ENCODE measurements at regions not wholly inside any gene's neighbourhood (a gene's known extent, or its start where the extent isn't known, plus 50 kb on each side); places are given as distances from the start of the nearest gene placed in this dataset.

DNA sequence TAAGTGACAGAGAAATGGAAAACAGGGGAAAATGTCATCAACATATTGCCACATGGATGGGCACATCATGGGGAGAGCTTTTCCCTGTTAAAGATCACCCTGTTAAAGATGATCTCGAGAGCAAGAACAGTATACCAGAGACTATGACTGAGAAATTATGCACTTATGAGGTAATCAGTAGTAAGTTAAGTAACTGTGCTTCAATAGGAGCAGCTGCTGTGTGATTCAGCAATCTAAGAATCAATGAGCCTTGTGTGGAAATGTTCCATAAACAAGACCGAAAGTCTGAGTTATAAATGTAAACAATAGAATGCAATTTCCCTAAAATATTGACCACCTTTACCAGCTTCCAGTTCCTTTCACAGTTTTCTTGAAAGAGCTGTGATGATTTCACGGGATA lies 582.3 kb downstream of the CAAP1 start:
- Histone ChIP-seq H3K9me3 (ENCODE audit: control insufficient read depth, insufficient read depth, low read length) (no peaks in the 10 kb centered on the region), H3K27ac (ENCODE audit: low read depth, low read length) (no peak overlapping the region), H3K4me3 (ENCODE audit: low read depth, low read length) (no peak overlapping the region), H3K27me3 (ENCODE audit: control insufficient read depth, insufficient read depth, low read length) (no peaks in the 10 kb centered on the region)
- TF ChIP-seq, protein P1, sequence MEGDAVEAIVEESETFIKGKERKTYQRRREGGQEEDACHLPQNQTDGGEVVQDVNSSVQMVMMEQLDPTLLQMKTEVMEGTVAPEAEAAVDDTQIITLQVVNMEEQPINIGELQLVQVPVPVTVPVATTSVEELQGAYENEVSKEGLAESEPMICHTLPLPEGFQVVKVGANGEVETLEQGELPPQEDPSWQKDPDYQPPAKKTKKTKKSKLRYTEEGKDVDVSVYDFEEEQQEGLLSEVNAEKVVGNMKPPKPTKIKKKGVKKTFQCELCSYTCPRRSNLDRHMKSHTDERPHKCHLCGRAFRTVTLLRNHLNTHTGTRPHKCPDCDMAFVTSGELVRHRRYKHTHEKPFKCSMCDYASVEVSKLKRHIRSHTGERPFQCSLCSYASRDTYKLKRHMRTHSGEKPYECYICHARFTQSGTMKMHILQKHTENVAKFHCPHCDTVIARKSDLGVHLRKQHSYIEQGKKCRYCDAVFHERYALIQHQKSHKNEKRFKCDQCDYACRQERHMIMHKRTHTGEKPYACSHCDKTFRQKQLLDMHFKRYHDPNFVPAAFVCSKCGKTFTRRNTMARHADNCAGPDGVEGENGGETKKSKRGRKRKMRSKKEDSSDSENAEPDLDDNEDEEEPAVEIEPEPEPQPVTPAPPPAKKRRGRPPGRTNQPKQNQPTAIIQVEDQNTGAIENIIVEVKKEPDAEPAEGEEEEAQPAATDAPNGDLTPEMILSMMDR (IDR thresholded peaks at IDR 0.05; ENCODE audit: low read depth, low read length), result no peak
- peak; percentile 74 for DNase-seq (ENCODE audit: low read depth, low spot score)
- CTCF ChIA-PET, result no interaction called here
- POLR2A ChIA-PET, result interaction anchor here (1.3 kb wide), 1 partner anchor 15 kb away, joined by 7 read pairs; no protein-coding TSS in a partner anchor

DNA sequence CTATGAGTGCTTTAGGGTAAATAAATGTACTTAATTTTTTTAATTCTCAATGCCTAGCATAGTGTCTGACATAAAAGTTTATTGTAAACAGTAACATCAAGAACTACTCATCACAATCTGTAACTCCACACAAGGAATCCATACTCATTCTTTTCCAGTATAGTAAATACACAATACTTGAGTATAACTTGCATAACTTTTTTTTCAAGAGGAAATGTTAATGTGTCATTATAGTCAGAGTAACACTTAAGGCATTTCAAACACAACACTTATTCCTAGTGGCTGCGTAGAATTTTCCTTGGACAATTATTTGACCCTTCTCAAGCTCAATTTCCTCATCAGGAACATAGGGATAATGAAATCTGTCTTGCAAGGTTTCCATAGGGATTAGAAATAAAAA lies 584.3 kb downstream of the CAAP1 start:
- CTCF ChIA-PET, result interaction anchor here (0.6 to 2.6 kb wide), 3 partner anchors 17 to 348 kb away, joined by 3 to 14 read pairs (median 4); no protein-coding TSS in a partner anchor

DNA sequence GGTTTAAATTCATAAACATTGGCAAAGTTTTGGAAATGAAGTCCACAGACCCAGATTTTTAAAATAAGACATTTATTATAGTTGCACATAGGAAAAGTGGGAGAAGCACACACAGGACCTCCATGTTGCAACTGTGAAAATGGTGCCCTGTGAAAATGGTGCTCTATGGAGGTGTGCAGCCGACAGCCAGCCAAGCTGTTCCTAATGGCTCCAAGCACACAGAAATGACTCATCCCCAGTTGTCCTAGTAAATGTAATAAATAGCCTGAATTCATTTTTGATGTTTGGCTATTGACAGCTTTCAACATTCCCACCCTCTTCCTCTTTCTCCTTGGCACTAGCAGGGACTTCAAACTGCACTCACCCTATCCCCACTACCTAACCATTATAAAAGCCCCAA lies 590.9 kb downstream of the CAAP1 start:
- CTCF ChIA-PET, result no interaction called here
- Histone ChIP-seq H3K27me3 (ENCODE audit: control insufficient read depth, insufficient read depth, low read length) (no peaks in the 10 kb centered on the region), H3K27ac (ENCODE audit: low read depth, low read length) (no peak overlapping the region), H3K9me3 (ENCODE audit: control insufficient read depth, insufficient read depth, low read length) (no peaks in the 10 kb centered on the region), H3K4me3 (ENCODE audit: low read depth, low read length) (no peak overlapping the region)
- TF ChIP-seq, protein P1 (IDR thresholded peaks at IDR 0.05; ENCODE audit: low read depth, low read length), result no peak
- POLR2A ChIA-PET, result no interaction called here
- DNase-seq (ENCODE audit: low read depth, low spot score), result no peak

More for the DNA sequence above, 584.3 kb downstream of the CAAP1 start:
- H3K9me3 ChIP-seq (ENCODE audit: control insufficient read depth, insufficient read depth, low read length), result no peaks in the 10 kb centered on the region
- TF ChIP-seq, protein P1 (IDR thresholded peaks at IDR 0.05; ENCODE audit: low read depth, low read length), result no peak
- H3K27me3 ChIP-seq (ENCODE audit: control insufficient read depth, insufficient read depth, low read length), result no peaks in the 10 kb centered on the region
- H3K27ac ChIP-seq (ENCODE audit: low read depth, low read length), result no peak overlapping the region
- H3K4me3 ChIP-seq (ENCODE audit: low read depth, low read length), result no peak overlapping the region
- no peak for DNase-seq (ENCODE audit: low read depth, low spot score)
- POLR2A ChIA-PET, result interaction anchor here (0.5 kb wide), 1 partner anchor 171 kb away, joined by 6 read pairs; no protein-coding TSS in a partner anchor

DNA sequence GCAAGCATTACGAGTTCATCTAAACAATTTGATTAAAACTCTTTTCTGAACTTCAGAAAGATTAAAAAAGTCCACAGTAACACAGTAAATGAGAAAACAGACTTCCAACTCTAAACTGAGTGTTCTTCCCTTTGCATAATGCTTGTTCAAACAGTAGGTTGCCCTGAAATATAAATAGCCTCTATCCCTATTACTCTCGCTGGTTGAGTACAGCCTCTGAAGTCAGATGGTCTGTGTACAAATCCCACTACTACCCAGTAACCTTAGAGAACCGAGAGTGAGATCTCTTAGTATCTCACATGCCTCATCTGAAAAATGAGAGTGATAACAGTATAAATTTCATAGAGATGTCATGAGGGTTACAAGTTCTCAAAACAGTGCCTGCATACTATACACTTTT lies 591.6 kb downstream of the CAAP1 start:
- H3K4me3 ChIP-seq (ENCODE audit: low read depth, low read length), result no peak overlapping the region
- no peaks in the 10 kb centered on the region for H3K27me3 ChIP-seq (ENCODE audit: control insufficient read depth, insufficient read depth, low read length)
- no peaks in the 10 kb centered on the region for H3K9me3 ChIP-seq (ENCODE audit: control insufficient read depth, insufficient read depth, low read length)
- H3K27ac ChIP-seq (ENCODE audit: low read depth, low read length), result no peak overlapping the region
- TF ChIP-seq, protein P1 (IDR thresholded peaks at IDR 0.05; ENCODE audit: low read depth, low read length), result no peak
- ChIA-PET POLR2A (no interaction called here), CTCF (no interaction called here)
- no peak for DNase-seq (ENCODE audit: low read depth, low spot score)

DNA sequence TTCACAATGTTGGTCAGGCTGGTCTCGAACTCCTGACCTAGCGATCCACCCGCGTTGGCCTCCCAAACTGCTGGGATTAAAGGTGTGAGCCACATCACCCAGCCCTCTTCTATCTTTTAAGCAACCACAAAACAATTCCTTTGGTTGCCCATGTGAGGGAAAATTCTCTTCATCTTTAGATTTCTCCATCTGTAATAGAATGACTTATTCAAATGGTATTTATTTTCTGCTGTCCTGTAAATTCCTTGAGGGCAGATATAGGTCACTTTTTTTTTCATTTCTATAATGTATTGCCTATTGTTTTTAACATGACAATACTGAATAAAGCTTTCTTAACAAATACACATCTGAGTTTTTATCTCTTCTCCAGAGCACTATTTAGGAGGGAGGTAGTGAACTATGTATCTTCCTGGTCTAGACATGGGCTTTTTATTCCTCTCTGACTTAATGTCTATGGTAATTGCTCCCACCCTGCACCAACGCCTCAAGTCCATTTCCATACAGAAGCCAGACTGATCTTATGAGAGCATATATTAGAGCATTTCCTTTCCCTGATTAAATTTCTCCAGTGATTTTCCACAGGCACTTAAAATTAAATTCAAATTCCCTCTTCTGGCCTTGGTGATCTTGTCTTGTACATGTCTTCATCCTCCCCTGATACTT lies 595.6 kb downstream of the CAAP1 start:
- no peaks in the 10 kb centered on the region for H3K27me3 ChIP-seq (ENCODE audit: control insufficient read depth, insufficient read depth, low read length)
- no peak overlapping the region for H3K27ac ChIP-seq (ENCODE audit: low read depth, low read length)
- DNase-seq (ENCODE audit: low read depth, low spot score), result no peak
- ChIA-PET CTCF (no interaction called here), POLR2A (no interaction called here)
- H3K4me3 ChIP-seq (ENCODE audit: low read depth, low read length), result no peak overlapping the region
- TF ChIP-seq, protein P1 (IDR thresholded peaks at IDR 0.05; ENCODE audit: low read depth, low read length), result no peak
- no peaks in the 10 kb centered on the region for H3K9me3 ChIP-seq (ENCODE audit: control insufficient read depth, insufficient read depth, low read length)

Data from AG04450 (cell line).